ENCODE measurements at regions not wholly inside any gene's neighbourhood (a gene's known extent, or its start where the extent isn't known, plus 50 kb on each side); places are given as distances from the start of the nearest gene placed in this dataset.
"Not testable (repeated sequence)": the region's sequence is repeated elsewhere in the genome, so short reads cannot be mapped to it uniquely, and the experiment has no call there.

DNA sequence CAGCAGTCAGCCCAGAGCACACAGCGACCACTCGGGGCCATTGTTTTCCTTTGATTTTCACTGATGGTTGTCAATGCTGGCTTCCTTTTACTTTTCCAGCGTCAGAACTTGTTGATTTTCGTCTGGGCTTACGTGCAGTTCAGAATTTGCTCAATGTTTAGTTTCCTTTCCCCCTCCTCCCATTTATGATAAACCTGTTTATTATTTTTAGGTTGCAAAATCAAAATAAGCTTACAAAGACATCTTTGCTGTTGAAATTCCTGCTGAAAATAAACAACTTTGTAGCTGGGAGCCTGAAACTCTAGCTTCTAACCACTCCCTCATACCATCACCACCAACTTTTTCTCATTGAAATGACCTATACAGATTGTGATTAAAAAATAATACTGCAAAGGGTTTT is 83.1 kb upstream of the LYZL1 start:
- H3K9ac ChIP-seq (ENCODE audit: low read depth, low read length) = no peak overlapping the region
- peaks cover 11% of the 10 kb centered on the region for H3K4me1 ChIP-seq (ENCODE audit: insufficient read depth, low read length)
- peaks cover 8% of the 10 kb centered on the region; the same call in 1 of the 2 replicates for H3K9me3 ChIP-seq (ENCODE audit: control insufficient read depth, insufficient read depth, low read length)
- no peaks in the 10 kb centered on the region for H3K36me3 ChIP-seq (ENCODE audit: insufficient read depth, low read length)

DNA sequence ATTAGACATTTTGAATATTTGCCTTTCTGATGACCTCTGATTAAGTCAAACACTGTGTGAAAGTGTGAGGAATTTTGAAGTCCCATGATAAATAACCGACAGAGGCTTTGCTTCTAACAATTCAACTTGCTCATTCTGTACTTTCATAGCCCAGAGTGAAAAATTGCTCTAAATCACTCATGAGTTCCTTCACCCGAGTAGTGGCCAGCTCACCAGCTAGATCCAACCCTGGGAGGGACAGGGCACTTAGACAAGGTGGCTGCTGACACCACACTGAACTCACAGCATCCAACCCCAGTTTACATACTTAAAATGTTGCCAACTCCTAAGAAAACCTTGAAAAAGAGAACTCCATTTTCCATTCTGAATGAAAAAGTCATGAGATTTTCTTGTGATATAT is 80.0 kb upstream of the LYZL1 start:
- H3K9me3 ChIP-seq (ENCODE audit: control insufficient read depth, insufficient read depth, low read length) = peaks cover 11% of the 10 kb centered on the region; the same call in 1 of the 2 replicates
- no peak overlapping the region for H3K9ac ChIP-seq (ENCODE audit: low read depth, low read length)

DNA sequence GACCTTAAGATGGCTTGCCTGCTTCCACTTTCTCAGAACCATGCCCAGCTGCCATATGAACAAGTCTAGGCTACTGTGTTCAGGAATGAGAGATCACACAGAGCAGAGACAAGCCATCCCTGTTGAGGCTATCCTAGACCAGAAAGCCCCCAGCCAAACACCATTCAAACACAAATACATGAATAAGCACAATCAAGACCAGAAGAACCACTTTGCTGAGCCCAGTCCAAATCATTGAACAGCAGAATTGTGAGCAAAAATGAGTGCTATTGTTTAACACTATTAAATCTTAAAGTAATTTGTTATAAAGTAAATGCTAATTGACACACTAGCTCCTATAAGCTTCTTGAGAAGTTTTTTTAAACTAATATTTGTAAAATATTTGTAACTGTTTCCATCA is 79.0 kb upstream of the LYZL1 start:
- H3K4me1 ChIP-seq (ENCODE audit: insufficient read depth, low read length) = no peaks in the 10 kb centered on the region; the same call in 1 of the 2 replicates
- H3K9ac ChIP-seq (ENCODE audit: low read depth, low read length) = no peak overlapping the region
- peaks cover 11% of the 10 kb centered on the region; the same call in 1 of the 2 replicates for H3K9me3 ChIP-seq (ENCODE audit: control insufficient read depth, insufficient read depth, low read length)
- H3K36me3 ChIP-seq (ENCODE audit: insufficient read depth, low read length) = no peaks in the 10 kb centered on the region

More for the DNA sequence above, 80.0 kb upstream of the LYZL1 start:
- peaks cover 7% of the 10 kb centered on the region for H3K4me1 ChIP-seq (ENCODE audit: insufficient read depth, low read length)
- H3K36me3 ChIP-seq (ENCODE audit: insufficient read depth, low read length) = no peaks in the 10 kb centered on the region

DNA sequence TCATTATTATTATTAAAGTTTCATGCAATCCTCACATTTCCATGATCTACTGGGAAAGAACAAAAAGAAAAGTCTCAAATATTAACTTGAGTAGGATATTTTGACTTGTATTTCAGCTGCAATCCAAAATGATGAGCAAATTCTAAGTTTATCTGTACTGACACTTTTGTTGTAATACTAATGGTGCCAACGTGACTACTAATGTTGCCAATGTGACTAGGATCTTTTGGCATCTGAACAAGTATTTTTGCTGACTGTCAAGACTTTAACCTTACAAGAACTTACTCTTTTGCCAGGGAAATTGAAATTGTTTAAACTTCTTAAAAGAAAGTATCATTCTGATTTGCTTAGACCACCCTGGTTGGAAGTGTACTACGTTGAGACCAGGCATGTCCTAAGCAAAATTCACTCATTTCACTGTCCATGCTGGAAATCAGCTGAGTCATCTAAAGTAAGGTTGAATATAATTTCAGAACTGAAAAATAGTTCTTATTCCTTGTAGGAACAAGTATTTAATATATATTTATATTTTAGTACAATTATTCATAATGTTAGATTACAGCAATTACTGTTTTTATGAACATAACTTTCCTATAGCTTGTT is 78.5 kb upstream of the LYZL1 start:
- H3K9ac ChIP-seq (ENCODE audit: low read depth, low read length) = no peak overlapping the region
- no peaks in the 10 kb centered on the region for H3K36me3 ChIP-seq (ENCODE audit: insufficient read depth, low read length)
- peaks cover 11% of the 10 kb centered on the region; the same call in 1 of the 2 replicates for H3K9me3 ChIP-seq (ENCODE audit: control insufficient read depth, insufficient read depth, low read length)
- H3K4me1 ChIP-seq (ENCODE audit: insufficient read depth, low read length) = no peaks in the 10 kb centered on the region; the same call in 1 of the 2 replicates

DNA sequence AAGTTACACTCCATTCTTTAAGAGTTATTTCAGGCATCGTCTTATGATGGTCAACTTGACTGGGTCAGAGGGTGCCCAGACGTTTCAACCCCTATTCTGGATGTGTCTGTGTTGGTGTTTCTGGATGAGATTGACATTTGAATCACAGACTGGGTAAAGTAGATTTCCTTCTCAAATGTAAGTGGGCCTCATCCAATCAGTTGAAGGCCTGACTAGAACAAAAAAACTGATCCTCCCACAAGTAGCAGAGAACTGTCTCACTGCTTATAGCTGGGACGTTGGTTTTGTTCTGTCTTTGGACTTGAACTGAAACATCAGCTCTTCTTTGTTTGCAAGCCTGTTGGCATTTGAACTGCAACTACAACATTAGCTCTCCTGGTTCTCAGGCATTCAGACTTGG is 76.3 kb upstream of the LYZL1 start:
- peaks cover 11% of the 10 kb centered on the region; the same call in 1 of the 2 replicates for H3K9me3 ChIP-seq (ENCODE audit: control insufficient read depth, insufficient read depth, low read length)
- H3K36me3 ChIP-seq (ENCODE audit: insufficient read depth, low read length) = no peaks in the 10 kb centered on the region
- H3K9ac ChIP-seq (ENCODE audit: low read depth, low read length) = no peak overlapping the region
- no peaks in the 10 kb centered on the region for H3K4me1 ChIP-seq (ENCODE audit: insufficient read depth, low read length)

DNA sequence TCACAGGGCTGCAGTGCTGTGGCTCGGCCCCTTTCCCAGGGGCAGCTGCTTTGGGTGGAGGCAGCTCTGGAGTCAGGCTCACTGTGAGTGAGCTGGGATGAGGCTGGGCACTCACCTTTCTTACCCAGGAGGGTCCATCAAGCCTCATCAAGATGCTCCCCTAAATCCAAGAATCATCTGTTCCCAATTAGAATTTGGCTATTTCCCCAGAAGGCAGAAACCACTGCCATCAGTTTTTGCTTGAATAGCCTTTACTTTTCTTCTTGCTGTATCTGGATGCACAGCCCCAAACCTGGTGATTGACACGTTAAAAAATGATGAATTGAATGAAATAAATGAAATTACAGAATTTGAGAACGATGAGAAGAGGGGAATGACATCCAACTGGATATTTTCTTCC is 74.3 kb upstream of the LYZL1 start:
- no peaks in the 10 kb centered on the region for H3K36me3 ChIP-seq (ENCODE audit: insufficient read depth, low read length)
- no peaks in the 10 kb centered on the region for H3K4me1 ChIP-seq (ENCODE audit: insufficient read depth, low read length)
- peaks cover 9% of the 10 kb centered on the region; the same call in 1 of the 2 replicates for H3K9me3 ChIP-seq (ENCODE audit: control insufficient read depth, insufficient read depth, low read length)
- H3K9ac ChIP-seq (ENCODE audit: low read depth, low read length) = no peak overlapping the region

DNA sequence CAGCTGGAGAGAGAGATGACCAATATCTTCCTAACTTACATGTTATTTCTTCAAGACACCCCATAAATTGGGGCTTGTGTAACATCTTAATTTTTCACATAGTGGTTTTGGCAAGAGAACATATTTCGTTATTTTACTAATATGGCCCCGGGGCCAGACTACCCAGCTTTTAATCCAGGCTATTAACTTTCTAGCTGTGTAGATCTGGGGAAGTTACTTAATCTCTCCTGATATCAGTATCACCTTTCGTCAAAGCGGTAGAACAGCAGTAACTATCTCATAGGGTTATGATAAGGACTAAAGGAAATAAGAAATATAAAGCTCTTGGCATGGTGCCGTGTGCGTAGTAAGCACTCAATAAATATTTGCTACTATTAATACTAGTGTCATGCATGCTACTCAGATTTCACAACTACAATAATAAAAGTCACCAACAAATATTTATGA is 71.6 kb upstream of the LYZL1 start:
- no peaks in the 10 kb centered on the region for H3K36me3 ChIP-seq (ENCODE audit: insufficient read depth, low read length)
- no peaks in the 10 kb centered on the region for H3K4me1 ChIP-seq (ENCODE audit: insufficient read depth, low read length)
- H3K9ac ChIP-seq (ENCODE audit: low read depth, low read length) = no peak overlapping the region
- 0 out of 2 replicates have a peak, but pooled peaks cover 3% of the 10 kb centered on the region for H3K9me3 ChIP-seq (ENCODE audit: control insufficient read depth, insufficient read depth, low read length)

DNA sequence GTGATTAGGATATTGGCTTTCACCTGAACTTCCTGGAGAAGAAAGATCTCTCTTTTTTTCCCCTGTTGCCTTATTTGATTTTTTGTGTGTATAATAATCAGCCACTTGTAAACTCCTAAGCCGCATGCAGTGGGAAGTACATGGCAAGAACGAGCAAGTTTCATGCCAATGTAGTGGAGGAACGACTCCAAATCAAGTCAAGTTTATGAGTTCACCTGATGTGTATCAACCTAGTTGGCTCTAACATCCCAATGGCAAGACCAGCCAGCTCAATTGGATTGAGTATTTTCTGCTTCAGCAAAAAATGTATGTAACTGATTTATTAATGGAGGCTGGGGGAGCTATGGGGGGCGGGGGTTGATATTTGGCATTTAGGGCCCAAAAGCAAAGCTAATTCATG is 65.5 kb upstream of the LYZL1 start:
- Histone ChIP-seq H3K9ac (ENCODE audit: low read depth, low read length) (no peak overlapping the region), H3K4me1 (ENCODE audit: insufficient read depth, low read length) (peaks cover 2% of the 10 kb centered on the region), H3K36me3 (ENCODE audit: insufficient read depth, low read length) (no peaks in the 10 kb centered on the region), H3K9me3 (ENCODE audit: control insufficient read depth, insufficient read depth, low read length) (no peaks in the 10 kb centered on the region)

DNA sequence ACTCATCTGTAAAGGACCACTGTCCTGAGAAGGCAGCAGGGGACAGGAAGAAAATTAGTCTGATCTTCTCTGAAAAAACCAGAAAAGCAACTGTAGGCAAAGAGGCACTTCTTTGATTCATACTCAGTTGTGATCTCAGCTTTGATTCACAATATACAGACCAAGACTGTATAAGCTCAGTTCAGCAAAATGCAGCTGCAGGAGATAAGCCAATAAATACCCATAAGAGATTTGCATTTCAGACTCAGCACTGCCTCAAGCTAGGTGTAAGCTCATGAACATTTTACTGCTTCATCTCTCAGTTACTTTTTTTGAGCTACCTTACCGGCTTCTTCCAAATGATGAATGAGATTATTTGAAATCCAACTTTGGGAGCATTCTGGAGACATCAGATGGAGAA is 64.2 kb upstream of the LYZL1 start:
- peaks cover 12% of the 10 kb centered on the region for H3K4me1 ChIP-seq (ENCODE audit: insufficient read depth, low read length)
- H3K36me3 ChIP-seq (ENCODE audit: insufficient read depth, low read length) = no peaks in the 10 kb centered on the region
- H3K9me3 ChIP-seq (ENCODE audit: control insufficient read depth, insufficient read depth, low read length) = no peaks in the 10 kb centered on the region
- H3K9ac ChIP-seq (ENCODE audit: low read depth, low read length) = no peak overlapping the region

DNA sequence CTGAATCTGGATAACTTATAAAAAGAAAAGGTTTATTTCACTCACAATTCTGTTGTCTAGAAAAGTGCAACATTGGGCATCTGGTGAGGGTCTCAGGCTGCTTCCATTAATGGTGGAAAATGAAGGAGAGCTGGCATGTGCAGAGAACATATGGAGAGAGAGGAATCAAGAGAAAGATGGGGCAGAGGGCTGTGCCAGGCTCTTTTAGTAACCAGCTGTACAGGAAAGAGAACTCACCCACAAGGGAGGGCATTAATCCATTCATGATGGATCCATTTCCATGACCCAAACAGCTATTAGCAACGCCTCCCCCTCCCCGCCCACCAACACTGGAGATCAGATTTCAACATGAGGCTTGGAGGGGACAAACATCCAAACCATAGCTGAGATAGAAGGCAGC is 61.7 kb upstream of the LYZL1 start:
- Histone ChIP-seq H3K9ac (ENCODE audit: low read depth, low read length) (no peak overlapping the region), H3K4me1 (ENCODE audit: insufficient read depth, low read length) (peaks cover 12% of the 10 kb centered on the region), H3K36me3 (ENCODE audit: insufficient read depth, low read length) (no peaks in the 10 kb centered on the region), H3K9me3 (ENCODE audit: control insufficient read depth, insufficient read depth, low read length) (no peaks in the 10 kb centered on the region)

DNA sequence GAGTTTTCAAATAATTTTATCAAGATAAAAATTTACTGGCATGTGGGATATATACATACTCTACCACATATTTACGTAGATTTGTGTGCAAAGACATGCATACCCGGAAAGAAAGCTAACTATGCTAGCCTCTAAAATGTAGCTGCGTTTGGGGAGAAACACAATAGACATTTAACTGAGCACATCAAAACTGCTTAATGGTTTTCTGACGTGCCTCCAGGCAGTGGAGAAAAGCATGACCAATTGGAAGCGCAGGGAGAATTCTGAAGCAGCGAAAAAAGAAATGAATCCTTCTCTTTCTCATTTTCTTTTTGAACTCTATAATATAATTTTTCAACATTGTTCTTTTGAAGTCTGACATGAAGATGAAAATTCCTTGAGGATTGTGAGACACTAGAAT is 60.3 kb upstream of the LYZL1 start:
- no peaks in the 10 kb centered on the region for H3K36me3 ChIP-seq (ENCODE audit: insufficient read depth, low read length)
- peaks cover 12% of the 10 kb centered on the region for H3K4me1 ChIP-seq (ENCODE audit: insufficient read depth, low read length)
- H3K9ac ChIP-seq (ENCODE audit: low read depth, low read length) = no peak overlapping the region
- H3K9me3 ChIP-seq (ENCODE audit: control insufficient read depth, insufficient read depth, low read length) = no peaks in the 10 kb centered on the region

DNA sequence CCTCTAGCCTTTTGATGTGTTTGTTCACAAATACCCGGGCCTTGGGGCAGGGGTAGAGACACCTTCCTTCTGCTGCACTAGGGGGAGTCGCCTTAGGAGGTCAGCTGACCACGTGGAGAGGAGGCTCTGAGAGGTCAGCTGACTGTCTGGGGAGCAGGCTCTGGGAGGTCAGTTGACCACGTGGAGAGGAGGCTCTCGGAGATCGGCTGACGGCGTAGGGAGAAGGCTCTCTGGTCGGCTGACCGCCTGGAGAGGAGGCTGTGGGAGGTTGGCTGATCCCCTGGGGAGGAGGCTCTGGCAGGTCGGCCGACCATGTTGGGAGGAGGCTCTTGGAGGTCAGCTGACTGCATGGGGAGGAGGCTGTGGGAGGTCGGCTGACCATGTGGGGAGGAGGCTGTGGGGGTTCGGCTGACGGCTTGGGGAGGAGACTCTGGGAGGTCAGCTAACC is 59.6 kb upstream of the LYZL1 start:
- H3K36me3 ChIP-seq (ENCODE audit: insufficient read depth, low read length) = no peaks in the 10 kb centered on the region
- peaks cover 12% of the 10 kb centered on the region for H3K4me1 ChIP-seq (ENCODE audit: insufficient read depth, low read length)
- H3K9me3 ChIP-seq (ENCODE audit: control insufficient read depth, insufficient read depth, low read length) = no peaks in the 10 kb centered on the region
- H3K9ac ChIP-seq (ENCODE audit: low read depth, low read length) = no peak overlapping the region

DNA sequence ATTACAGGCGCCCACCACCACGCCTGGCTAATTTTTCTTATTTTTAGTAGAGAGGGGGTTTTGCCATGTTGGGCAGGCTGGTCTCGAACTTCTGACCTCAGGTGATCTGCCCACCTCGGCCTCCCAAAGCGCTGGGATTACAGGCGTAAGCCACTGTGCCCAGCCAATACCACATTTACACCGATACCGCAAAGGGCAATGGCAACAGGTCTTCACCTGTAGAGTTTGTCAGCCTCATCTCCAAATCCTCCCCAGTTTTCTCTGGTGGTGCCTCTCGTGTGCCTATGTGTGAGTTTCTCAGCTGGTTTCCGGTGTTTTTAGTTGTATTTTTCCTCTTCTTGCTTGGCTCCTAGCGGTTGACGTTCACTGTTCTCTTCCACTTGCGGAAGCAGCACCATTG is 52.0 kb upstream of the LYZL1 start:
- not testable (repeated sequence) for H3K9me3 ChIP-seq (ENCODE audit: control insufficient read depth, insufficient read depth, low read length); H3K9ac ChIP-seq (ENCODE audit: low read depth, low read length); H3K36me3 ChIP-seq (ENCODE audit: insufficient read depth, low read length); H3K4me1 ChIP-seq (ENCODE audit: insufficient read depth, low read length)

DNA sequence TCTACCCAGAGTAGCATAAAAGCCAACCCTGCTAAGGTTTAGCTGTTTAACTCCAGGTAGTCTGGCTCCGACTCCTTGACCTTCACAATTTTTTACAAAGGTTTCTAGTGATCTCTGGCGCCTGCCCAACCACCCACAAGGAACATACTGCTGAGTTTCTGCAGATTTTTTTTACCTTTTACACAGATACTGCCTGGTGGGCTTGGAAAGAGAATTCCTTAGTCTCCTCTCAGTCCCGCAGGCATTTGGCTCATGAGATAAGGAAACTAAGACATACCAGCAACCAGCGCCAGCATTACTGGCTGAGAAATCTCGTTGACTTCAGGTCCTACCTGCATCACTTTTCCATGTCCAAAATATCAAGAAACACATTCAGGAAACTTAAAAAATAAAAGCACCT is 51.1 kb upstream of the LYZL1 start:
- H3K9me3 ChIP-seq (ENCODE audit: control insufficient read depth, insufficient read depth, low read length) = no peaks in the 10 kb centered on the region
- no peaks in the 10 kb centered on the region for H3K4me1 ChIP-seq (ENCODE audit: insufficient read depth, low read length)
- H3K9ac ChIP-seq (ENCODE audit: low read depth, low read length) = no peak overlapping the region
- no peaks in the 10 kb centered on the region for H3K36me3 ChIP-seq (ENCODE audit: insufficient read depth, low read length)

DNA sequence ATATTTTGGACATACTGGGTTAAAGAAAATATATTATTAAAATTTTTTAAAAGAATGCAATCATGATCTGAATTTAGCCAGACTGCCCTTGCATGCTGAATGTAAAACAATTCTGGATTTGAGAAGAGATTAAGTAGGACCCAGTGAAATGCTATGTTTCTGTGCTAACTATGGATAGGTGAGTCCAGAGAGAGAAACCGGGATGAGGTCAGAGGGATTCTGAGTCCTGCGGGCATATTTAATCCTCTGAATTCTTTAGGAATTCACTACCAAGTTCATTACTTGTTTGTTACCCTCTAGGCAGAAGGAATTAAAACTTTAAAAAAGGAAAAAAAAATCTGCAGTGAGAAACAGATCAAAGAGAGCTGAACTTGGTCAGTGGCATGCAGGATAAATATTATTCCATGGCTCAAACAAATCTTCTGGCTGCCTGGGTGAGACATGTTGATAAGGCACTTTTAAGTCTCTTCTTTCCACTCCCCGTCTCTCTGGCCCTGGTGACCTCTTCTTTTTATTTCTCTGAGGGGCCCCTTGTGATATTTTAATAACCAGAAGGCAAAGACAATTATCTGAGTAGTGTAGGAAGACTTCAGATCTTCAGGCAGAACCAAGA is 50.2 kb upstream of the LYZL1 start:
- H3K9me3 ChIP-seq (ENCODE audit: control insufficient read depth, insufficient read depth, low read length) = no peaks in the 10 kb centered on the region
- H3K9ac ChIP-seq (ENCODE audit: low read depth, low read length) = no peak overlapping the region
- no peaks in the 10 kb centered on the region for H3K4me1 ChIP-seq (ENCODE audit: insufficient read depth, low read length)
- no peaks in the 10 kb centered on the region for H3K36me3 ChIP-seq (ENCODE audit: insufficient read depth, low read length)
